Prostate gland (tissue), 2 donors: ENCODE measurements at regions not wholly inside any gene's neighbourhood (a gene's known extent, or its start where the extent isn't known, plus 50 kb on each side); places are given as distances from the start of the nearest gene placed in this dataset.

Source experiments
- DNase-seq: peaks from one replicate; pipeline ENCODE4 v3.0.0-alpha.2; 2019; ENCODE audit warnings: low spot score
- H3K27ac ChIP-seq, 2 donors: fragments of 200-600 bp; sonication (generic); 2 replicates each; pipeline ENCODE4 v1.5.1; 2017 to 2019
- H3K27me3 ChIP-seq: fragments of 200-600 bp; sonication (generic); replicated peaks from 2 replicates; pipeline ENCODE4 v1.5.1; 2019; ENCODE audit not compliant: insufficient read depth
- H3K36me3 ChIP-seq, 2 donors: fragments of 200-600 bp; sonication (generic); 1 replicate in 1 of 2; 2 replicates in 1 of 2; pipeline versions ENCODE4 v1.5.1 to v1.8.1; 2017 to 2019
- H3K4me1 ChIP-seq: fragments of 200-600 bp; sonication (generic); replicated peaks from 2 replicates; pipeline ENCODE4 v1.5.1; 2019
- H3K4me3 ChIP-seq, 2 donors: fragments of 200-600 bp; sonication (generic); 2 replicates each; pipeline ENCODE4 v1.5.1; 2017 to 2019
- H3K9me3 ChIP-seq: fragments of 200-600 bp; sonication (generic); 2 replicates; pipeline ENCODE4 v1.5.1; 2017
- POLR2A ChIP-seq: fragments of 450-650 bp; IDR thresholded peaks from one replicate; pipeline ENCODE4 v1.6.1; 2016; ENCODE audit warnings: antibody characterized with exemption, mild to moderate bottlenecking
- POLR2AphosphoS5 ChIP-seq: sonication (generic); formaldehyde crosslinking; IDR thresholded peaks from one replicate; pipeline ENCODE4 v1.6.1; 2017; ENCODE audit warnings: antibody characterized with exemption
- WGBS: methylation state at CpG from one replicate; pipeline ENCODE4 v1.1.5; 2018; 5-methylcytosine and 5-hydroxymethylcytosine counted together
- intact Hi-C: fragments of 100-400 bp; cut with DNase I; formaldehyde crosslinking; loops from one replicate; pipeline ENCODE4 v1.14.2; 2022
- TF ChIP-seq, protein P1 (sequence below), 4 experiments: fragments of 200-600 bp in 2 of 4; fragments of 450-650 bp in 2 of 4; sonication (generic) in 2 of 4; IDR thresholded peaks; 1 replicate in 3 of 4; 2 replicates in 1 of 4; pipeline ENCODE4 v1.5.1; 2016 to 2019; ENCODE audit warnings: antibody characterized with exemption in 4 of 4, mild to moderate bottlenecking in 2 of 4, moderate library complexity in 2 of 4

- 43% methylated on average over 12 of the region's 12 CpGs for WGBS
- intact Hi-C loops: no loop called here
- no peak overlapping the region for H3K27ac ChIP-seq
- DNase-seq: peak; percentile 43
- TF ChIP-seq, protein P1, sequence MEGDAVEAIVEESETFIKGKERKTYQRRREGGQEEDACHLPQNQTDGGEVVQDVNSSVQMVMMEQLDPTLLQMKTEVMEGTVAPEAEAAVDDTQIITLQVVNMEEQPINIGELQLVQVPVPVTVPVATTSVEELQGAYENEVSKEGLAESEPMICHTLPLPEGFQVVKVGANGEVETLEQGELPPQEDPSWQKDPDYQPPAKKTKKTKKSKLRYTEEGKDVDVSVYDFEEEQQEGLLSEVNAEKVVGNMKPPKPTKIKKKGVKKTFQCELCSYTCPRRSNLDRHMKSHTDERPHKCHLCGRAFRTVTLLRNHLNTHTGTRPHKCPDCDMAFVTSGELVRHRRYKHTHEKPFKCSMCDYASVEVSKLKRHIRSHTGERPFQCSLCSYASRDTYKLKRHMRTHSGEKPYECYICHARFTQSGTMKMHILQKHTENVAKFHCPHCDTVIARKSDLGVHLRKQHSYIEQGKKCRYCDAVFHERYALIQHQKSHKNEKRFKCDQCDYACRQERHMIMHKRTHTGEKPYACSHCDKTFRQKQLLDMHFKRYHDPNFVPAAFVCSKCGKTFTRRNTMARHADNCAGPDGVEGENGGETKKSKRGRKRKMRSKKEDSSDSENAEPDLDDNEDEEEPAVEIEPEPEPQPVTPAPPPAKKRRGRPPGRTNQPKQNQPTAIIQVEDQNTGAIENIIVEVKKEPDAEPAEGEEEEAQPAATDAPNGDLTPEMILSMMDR (IDR thresholded peaks at IDR 0.05): no peak
- TF ChIP-seq POLR2AphosphoS5: peak; percentile 65
- no peaks in the 10 kb centered on the region for H3K36me3 ChIP-seq
- H3K4me1 ChIP-seq: peaks cover 7% of the 10 kb centered on the region
- H3K4me3 ChIP-seq: no peak overlapping the region
- H3K9me3 ChIP-seq: no peaks in the 10 kb centered on the region
- no peaks in the 10 kb centered on the region for H3K27me3 ChIP-seq
Observed at GRCh38 chr16:85306071-85306792, 194.0 kb upstream of the CIBAR2 start.

DNA sequence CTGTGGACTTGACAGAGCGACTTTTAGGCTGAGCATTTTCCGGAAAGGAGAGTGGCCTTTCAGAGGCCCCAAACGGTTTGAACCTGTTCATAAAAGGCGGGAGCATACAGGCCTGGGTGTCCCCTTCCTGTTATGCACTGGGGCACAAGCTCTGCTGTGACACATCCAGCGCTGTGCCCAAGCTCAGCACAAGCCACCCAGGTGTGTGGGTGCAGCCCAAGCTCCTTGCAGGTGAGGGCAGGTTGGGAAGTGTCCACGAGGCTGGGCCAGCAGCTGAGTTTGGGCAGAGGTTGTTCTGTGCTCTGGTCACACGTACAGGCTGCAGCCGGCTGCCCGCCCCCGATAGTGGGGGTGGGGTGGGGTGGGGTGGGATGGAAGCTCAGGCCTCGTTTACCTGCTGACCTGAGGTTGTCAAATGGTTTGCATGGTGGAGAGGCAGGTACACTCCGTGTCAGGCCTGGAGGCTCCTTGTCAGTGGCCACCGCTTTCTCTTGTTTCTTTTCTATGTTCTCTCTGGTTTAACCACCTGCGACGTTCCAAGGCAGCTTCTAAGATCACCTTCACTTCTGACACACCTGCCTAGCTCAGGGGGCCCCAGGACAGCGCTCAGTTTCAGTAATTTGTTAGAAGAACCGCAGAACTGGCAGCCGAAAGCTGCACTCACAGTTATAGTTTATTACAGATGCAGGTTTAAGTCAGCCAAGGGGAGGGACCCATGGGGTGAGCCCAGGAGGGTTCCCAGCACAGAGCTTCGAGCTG is 194.7 kb upstream of the CIBAR2 start:
- TF ChIP-seq POLR2AphosphoS5: no peak
- TF ChIP-seq POLR2A: no peak
- TF ChIP-seq, protein P1 (IDR thresholded peaks at IDR 0.05): no peak
- H3K4me1 ChIP-seq: peaks cover under 1% of the 10 kb centered on the region
- H3K9me3 ChIP-seq: no peaks in the 10 kb centered on the region
- intact Hi-C loops: no loop called here
- no peaks in the 10 kb centered on the region for H3K36me3 ChIP-seq
- no peaks in the 10 kb centered on the region for H3K27me3 ChIP-seq
- no peak for DNase-seq
- H3K4me3 ChIP-seq: no peak overlapping the region
- 71% methylated on average over 19 of the region's 19 CpGs for whole genome bisulfite sequencing
- H3K27ac ChIP-seq: no peak overlapping the region

- DNase-seq: no peak
- no peak overlapping the region for H3K27ac ChIP-seq
- no peaks in the 10 kb centered on the region for H3K4me1 ChIP-seq
- H3K36me3 ChIP-seq: no peaks in the 10 kb centered on the region
- no peaks in the 10 kb centered on the region for H3K27me3 ChIP-seq
- no peaks in the 10 kb centered on the region for H3K9me3 ChIP-seq
- 88% methylated on average over 24 of the region's 24 CpGs for WGBS
- TF ChIP-seq POLR2AphosphoS5 (no peak), POLR2A (no peak)
- TF ChIP-seq, protein P1 (IDR thresholded peaks at IDR 0.05): no peak
- intact Hi-C loops: no loop called here
- H3K4me3 ChIP-seq: no peak overlapping the region
Observed at GRCh38 chr16:85307552-85308364, 195.5 kb upstream of the CIBAR2 start.

DNA sequence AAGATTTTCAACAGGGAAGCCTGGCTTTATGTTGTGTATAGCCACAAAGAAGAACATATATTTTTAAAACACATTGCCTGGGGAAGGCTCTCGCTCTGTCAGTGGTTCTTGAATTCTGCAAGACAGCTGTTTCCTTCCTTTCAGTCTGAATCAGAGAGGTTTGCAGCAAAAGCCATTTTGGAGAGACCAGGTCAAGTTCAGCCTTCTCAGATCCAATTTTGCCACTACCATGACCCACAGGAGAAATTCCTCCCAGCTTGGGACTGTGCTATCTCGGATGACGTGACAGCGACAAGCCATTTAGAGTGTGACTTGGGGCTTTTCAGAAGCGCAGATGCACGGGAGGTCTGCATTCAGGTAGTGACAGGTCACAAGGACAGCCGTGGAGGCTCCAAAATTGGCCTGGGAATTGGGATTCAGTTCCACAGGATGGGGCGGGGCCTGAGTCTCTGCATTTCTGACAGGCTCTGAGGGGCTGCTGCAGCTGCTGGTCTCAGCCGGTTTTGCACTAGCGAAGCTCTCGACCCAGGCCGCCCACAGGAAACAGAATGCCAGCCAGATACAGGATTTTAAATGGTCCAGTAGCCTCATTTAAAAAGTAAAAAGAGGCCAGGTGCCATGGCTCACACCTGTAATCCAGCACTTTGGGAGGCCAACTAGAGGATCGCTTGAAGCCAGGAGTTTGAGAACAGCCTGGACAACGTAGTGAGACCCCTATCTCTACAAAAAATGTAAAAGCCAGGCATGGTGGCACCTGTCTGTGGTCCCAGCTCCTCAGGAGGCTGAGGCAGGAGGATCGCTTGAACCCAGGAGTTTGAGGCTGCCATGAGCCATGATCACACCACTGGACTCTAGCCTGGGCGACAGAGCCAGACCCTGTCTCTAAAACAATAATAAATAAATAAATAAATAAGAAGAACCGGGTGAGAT is 196.6 kb upstream of the CIBAR2 start:
- H3K9me3 ChIP-seq: no peaks in the 10 kb centered on the region
- no peak overlapping the region for H3K4me3 ChIP-seq
- intact Hi-C loops: no loop called here
- TF ChIP-seq POLR2A (no peak), POLR2AphosphoS5 (no peak)
- TF ChIP-seq, protein P1 (IDR thresholded peaks at IDR 0.05): no peak
- DNase-seq: no peak
- no peak overlapping the region for H3K27ac ChIP-seq
- no peaks in the 10 kb centered on the region for H3K4me1 ChIP-seq
- no peaks in the 10 kb centered on the region for H3K36me3 ChIP-seq
- WGBS: 82% methylated on average over 17 of the region's 17 CpGs
- no peaks in the 10 kb centered on the region for H3K27me3 ChIP-seq
